K562 (cell line): ENCODE measurements at regions not wholly inside any gene's neighbourhood (a gene's known extent, or its start where the extent isn't known, plus 50 kb on each side); places are given as distances from the start of the nearest gene placed in this dataset.

Experiments used
- ATAC-seq: fragments of 200-7000 bp; cut with Tn5 transposase; 3 replicates; pipeline ENCODE4 v1.9.1; 2020; ENCODE audit warnings: moderate library complexity
- BruUV-seq: library from RNA; stranded (reverse); fragments of 400-500 nt; replicated peaks from 2 replicates; lab custom pipeline; 2021; lab: Mats Ljungman, UMichigan
- CTCF ChIA-PET: fragments of 300-600 bp; formaldehyde crosslinking; extraction: SDS; loops from one replicate; lab custom pipeline; 2021; ENCODE audit warnings: low intra/inter-chr PET ratio; lab: Yijun Ruan, JAX
- POLR2A ChIA-PET: fragments of 300-600, 350-650 bp; sonication (Branson Sonifier 250); formaldehyde crosslinking; extraction: SDS; loops from one replicate; lab custom pipeline; 2021; ENCODE audit warnings: antibody characterized with exemption, inconsistent platforms; lab: Yijun Ruan, JAX
- DNase-seq, 4 experiments: peaks; one replicate each; pipeline versions ENCODE4 v3.0.0 to v3.0.0-alpha.2; 2011 to 2018; ENCODE audit warnings: low spot score in 3 of 4, mixed read lengths in 3 of 4; ENCODE audit errors: extremely low read depth in 1 of 4
- FAIRE-seq: peaks from 2 replicates; lab custom pipeline; 2011; peaks lifted over from hg19 to GRCh38; lab: Jason Lieb, UNC
- H2AFZ ChIP-seq: 2 replicates; pipeline ENCODE4 v1.6.0; 2011; ENCODE audit warnings: low read depth, low read length, control low read depth, inconsistent platforms
- H3K27ac ChIP-seq: fragments of 200-600 bp; 3 replicates; pipeline ENCODE4 v1.8.0; 2011; ENCODE audit warnings: low read depth, mild to moderate bottlenecking, control low read depth, inconsistent platforms, low read length, moderate library complexity, mixed read lengths; ENCODE audit errors: extremely low read depth
- H3K27me3 ChIP-seq, 2 experiments: fragments of 300-600 bp in 1 of 2; 2 replicates in 1 of 2; 3 replicates in 1 of 2; pipeline versions ENCODE4 v1.6.0 to v1.8.0; 2011; ENCODE audit warnings: inconsistent platforms in 2 of 2, low read length in 2 of 2, mild to moderate bottlenecking in 1 of 2, mixed read lengths in 1 of 2, moderate library complexity in 1 of 2; ENCODE audit not compliant: control insufficient read depth in 2 of 2, insufficient read depth in 2 of 2
- H3K36me3 ChIP-seq: fragments of 300-600 bp; 3 replicates; pipeline ENCODE4 v1.8.0; 2011; ENCODE audit warnings: mild to moderate bottlenecking, low read length, inconsistent platforms; ENCODE audit not compliant: control insufficient read depth, insufficient read depth
- H3K4me1 ChIP-seq, 2 experiments: fragments of 200-600 bp in 1 of 2; replicated peaks in 1 of 2; 2 replicates in 1 of 2; 3 replicates in 1 of 2; pipeline versions ENCODE4 v1.5.1 to v1.8.0; 2011; ENCODE audit warnings: inconsistent platforms in 2 of 2, low read length in 2 of 2, mild to moderate bottlenecking in 1 of 2, mixed read lengths in 1 of 2, moderate library complexity in 1 of 2; ENCODE audit not compliant: control insufficient read depth in 2 of 2, insufficient read depth in 2 of 2
- H3K4me2 ChIP-seq: 2 replicates; pipeline ENCODE4 v1.6.1; 2011; ENCODE audit warnings: low read length, control low read depth, inconsistent platforms, mixed read lengths; ENCODE audit not compliant: insufficient read depth
- H3K4me3 ChIP-seq: fragments of 200-600 bp; sonication (generic), shearing (Covaris generic); 2 replicates; pipeline ENCODE4 v1.5.1; 2016; ENCODE audit warnings: control low read depth, inconsistent platforms
- H3K79me2 ChIP-seq: fragments of 200-600 bp; 3 replicates; pipeline ENCODE4 v1.8.0; 2011; ENCODE audit warnings: low read length, inconsistent platforms; ENCODE audit not compliant: control insufficient read depth, insufficient read depth
- H3K9ac ChIP-seq, 2 experiments: 2 replicates each; pipeline versions ENCODE4 v1.6.0 to v1.6.1; 2011; ENCODE audit warnings: low read depth in 2 of 2, low read length in 2 of 2, control low read depth in 1 of 2, inconsistent platforms in 1 of 2, mild to moderate bottlenecking in 1 of 2, mixed read lengths in 1 of 2; ENCODE audit not compliant: insufficient read depth in 1 of 2
- H3K9me1 ChIP-seq: one replicate; pipeline ENCODE4 v1.6.0; 2011; ENCODE audit warnings: inconsistent platforms, mild to moderate bottlenecking, low read length, moderate library complexity; ENCODE audit not compliant: control insufficient read depth, insufficient read depth
- H3K9me3 ChIP-seq: replicated peaks from 2 replicates; pipeline ENCODE4 v1.5.1; 2011; ENCODE audit warnings: low read depth, low read length, inconsistent platforms; ENCODE audit not compliant: control insufficient read depth, insufficient read depth
- H4K20me1 ChIP-seq: replicated peaks from 2 replicates; pipeline ENCODE4 v1.6.1; 2011; ENCODE audit warnings: low read length, inconsistent platforms, mixed read lengths; ENCODE audit not compliant: control insufficient read depth, insufficient read depth
- FOS ChIP-seq: IDR thresholded peaks from 3 replicates; pipeline ENCODE4 v1.6.1; 2011; ENCODE audit not compliant: insufficient read length; ENCODE audit errors: extremely low read depth
- KLF10 ChIP-seq: fragments of 250-450 bp; sonication (Bioruptor Pico); IDR thresholded peaks from 2 replicates; pipeline ENCODE4 v1.6.1; 2021; ENCODE audit warnings: matching md5 sums
- NFATC3 ChIP-seq: fragments of 450-650 bp; IDR thresholded peaks from 2 replicates; pipeline ENCODE4 v1.6.1; 2017; ENCODE audit warnings: mild to moderate bottlenecking
- PHF20 ChIP-seq: fragments of 450-650 bp; IDR thresholded peaks from 2 replicates; pipeline ENCODE4 v1.6.1; 2018; ENCODE audit not compliant: partially characterized antibody
- PREB ChIP-seq: sonication (generic); formaldehyde crosslinking; IDR thresholded peaks from 2 replicates; pipeline ENCODE4 v1.8.1; 2023; ENCODE audit warnings: mild to moderate bottlenecking, missing genetic modification reagents
- TEAD4 ChIP-seq, 2 experiments: sonication (generic) in 1 of 2; formaldehyde crosslinking in 1 of 2; IDR thresholded peaks; 2 replicates each; pipeline versions ENCODE4 v1.6.1 to v1.8.0; 2012 to 2022; ENCODE audit warnings: borderline replicate concordance in 1 of 2, inconsistent platforms in 1 of 2, low read length in 1 of 2, mild to moderate bottlenecking in 1 of 2, missing genetic modification reagents in 1 of 2
- ZNF717 ChIP-seq: fragments of 250-450 bp; sonication (Bioruptor Pico); IDR thresholded peaks from 2 replicates; pipeline ENCODE4 v1.5.0; 2021
- WGBS: fragments of 100-300 bp; shearing (Covaris generic); methylation state at CpG from one replicate; pipeline ENCODE4 v1.1.6; 2016; ENCODE audit warnings: low coverage, mixed read lengths; ENCODE audit not compliant: insufficient coverage; ENCODE audit errors: missing lambda C conversion rate; 5-methylcytosine and 5-hydroxymethylcytosine counted together
- in situ Hi-C: fragments of 300-500 bp; cut with MboI; formaldehyde crosslinking; loops from 4 replicates; pipeline ENCODE4 v1.15.0; 2018; ENCODE audit warnings: inconsistent platforms, mixed read lengths
- intact Hi-C: fragments of 100-400 bp; cut with micrococcal nuclease; formaldehyde crosslinking; loops from 2 replicates; pipeline ENCODE4 v1.14.2; 2022

- H3K4me1 ChIP-seq, result no peaks in the 10 kb centered on the region
- in situ Hi-C loops, result no loop called here
- no TSS peak for BruUV-seq
- intact Hi-C loops, result no loop called here
- H3K9me3 ChIP-seq, result no peaks in the 10 kb centered on the region
- H3K4me3 ChIP-seq, result no peak overlapping the region
- H2AFZ ChIP-seq, result no peak overlapping the region
- no peak for DNase-seq
- ATAC-seq, result no peak
- 0% methylated on average over 1 of the region's 2 CpGs for WGBS
- no peaks in the 10 kb centered on the region for H3K9me1 ChIP-seq
- no peaks in the 10 kb centered on the region for H3K27me3 ChIP-seq
- CTCF ChIA-PET, result no interaction called here
- no peak overlapping the region for H3K9ac ChIP-seq
- H3K79me2 ChIP-seq, result no peaks in the 10 kb centered on the region
- POLR2A ChIA-PET, result no interaction called here
- no peaks in the 10 kb centered on the region for H4K20me1 ChIP-seq
- TF ChIP-seq PREB (CRISPR knock-in tag) (no peak), TEAD4 (IDR thresholded peaks at IDR 0.05; ENCODE audit: low read length) (no peak), TEAD4 (CRISPR knock-in tag; IDR thresholded peaks at IDR 0.05; ENCODE audit: borderline replicate concordance) (no peak), ZNF717 (CRISPR knock-in tag) (no peak), PHF20 (no peak), NFATC3 (no peak)
- no peak for FAIRE-seq
- no peak overlapping the region for H3K27ac ChIP-seq
- no peaks in the 10 kb centered on the region for H3K36me3 ChIP-seq
- H3K4me2 ChIP-seq, result no peak overlapping the region
Observed at GRCh38 chrX:7318661-7319060, 170.7 kb upstream of the PUDP start.

- no peaks in the 10 kb centered on the region for H3K79me2 ChIP-seq
- BruUV-seq, result no TSS peak
- TF ChIP-seq FOS (no peak), KLF10 (CRISPR knock-in tag) (no peak)
- TF ChIP-seq, all 486 proteins: peak for 0
- ATAC-seq (no peak), DNase-seq (no peak), FAIRE-seq (no peak)
- no peaks in the 10 kb centered on the region for H3K36me3 ChIP-seq
- in situ Hi-C loops (no loop called here), intact Hi-C loops (no loop called here)
- no peak overlapping the region for H3K4me3 ChIP-seq
- POLR2A ChIA-PET, result no interaction called here
- H3K9ac ChIP-seq, result no peak overlapping the region
- no peaks in the 10 kb centered on the region for H3K27me3 ChIP-seq
- no peak overlapping the region for H2AFZ ChIP-seq
- CTCF ChIA-PET, result no interaction called here
- H3K4me2 ChIP-seq, result no peak overlapping the region
- H3K27ac ChIP-seq, result no peak overlapping the region
- H3K9me1 ChIP-seq, result no peaks in the 10 kb centered on the region
- H3K4me1 ChIP-seq, result no peaks in the 10 kb centered on the region
- no peaks in the 10 kb centered on the region for H4K20me1 ChIP-seq
- 0% methylated on average over 7 of the region's 7 CpGs for WGBS
- H3K9me3 ChIP-seq, result no peaks in the 10 kb centered on the region
Observed at GRCh38 chrX:7318241-7318640, 170.3 kb upstream of the PUDP start.
